ENCODE measurements at regions not wholly inside any gene's neighbourhood (a gene's known extent, or its start where the extent isn't known, plus 50 kb on each side); places are given as distances from the start of the nearest gene placed in this dataset.

- DNase-seq (ENCODE audit: low read depth in 1 of 2, low spot score in 1 of 2): no peak
- Histone ChIP-seq H3K27me3 (ENCODE audit: insufficient read depth, poor library complexity, severe bottlenecking) (no peaks in the 10 kb centered on the region), H3K4me3 (replicated peaks; ENCODE audit: insufficient read depth, low read length) (no peak overlapping the region), H3K27ac (replicated peaks) (no peak overlapping the region)
- TF ChIP-seq POLR2AphosphoS5 (IDR thresholded peaks at IDR 0.05; ENCODE audit: low read depth): no peak
- no peak for TF ChIP-seq REST (IDR thresholded peaks at IDR 0.05; ENCODE audit: insufficient replicate concordance, low read depth)
- no peak for TF ChIP-seq SPI1 (IDR thresholded peaks at IDR 0.05; ENCODE audit: borderline replicate concordance, low read depth)
- TF ChIP-seq CTCF (IDR thresholded peaks at IDR 0.05; ENCODE audit: insufficient read depth, low read length): no peak
- no peak for TF ChIP-seq GABPA (IDR thresholded peaks at IDR 0.05; ENCODE audit: low read depth)
These were observed 291.4 kb upstream of the ISL1 start for GRCh38 chr5:51091816-51092215.

- no peak for DNase-seq (ENCODE audit: low read depth in 1 of 2, low spot score in 1 of 2)
- no peak for TF ChIP-seq CTCF (IDR thresholded peaks at IDR 0.05; ENCODE audit: insufficient read depth, low read length)
- Histone ChIP-seq H3K27me3 (ENCODE audit: insufficient read depth, poor library complexity, severe bottlenecking) (no peaks in the 10 kb centered on the region), H3K4me3 (replicated peaks; ENCODE audit: insufficient read depth, low read length) (no peak overlapping the region), H3K27ac (replicated peaks) (no peak overlapping the region)
These were observed 287.8 kb upstream of the ISL1 start for GRCh38 chr5:51095486-51095885.

GRCh38 chr5:51096859-51097258, 286.4 kb upstream of the ISL1 start:
- no peaks in the 10 kb centered on the region for H3K27me3 ChIP-seq (ENCODE audit: insufficient read depth, poor library complexity, severe bottlenecking)
- no peak for TF ChIP-seq SPI1 (IDR thresholded peaks at IDR 0.05; ENCODE audit: borderline replicate concordance, low read depth)
- H3K27ac ChIP-seq (replicated peaks): no peak overlapping the region
- DNase-seq (ENCODE audit: low read depth in 1 of 2, low spot score in 1 of 2): no peak
- no peak overlapping the region for H3K4me3 ChIP-seq (replicated peaks; ENCODE audit: insufficient read depth, low read length)

- no peak for TF ChIP-seq POLR2AphosphoS5 (IDR thresholded peaks at IDR 0.05; ENCODE audit: low read depth)
- no peak for TF ChIP-seq GABPA (IDR thresholded peaks at IDR 0.05; ENCODE audit: low read depth)
- TF ChIP-seq CTCF (IDR thresholded peaks at IDR 0.05; ENCODE audit: insufficient read depth, low read length): no peak
- H3K27me3 ChIP-seq (ENCODE audit: insufficient read depth, poor library complexity, severe bottlenecking): no peaks in the 10 kb centered on the region
- no peak for DNase-seq (ENCODE audit: low read depth in 1 of 2, low spot score in 1 of 2)
- H3K27ac ChIP-seq (replicated peaks): no peak overlapping the region
- no peak overlapping the region for H3K4me3 ChIP-seq (replicated peaks; ENCODE audit: insufficient read depth, low read length)
These were observed 283.9 kb upstream of the ISL1 start for GRCh38 chr5:51099173-51099853.

GRCh38 chr5:51104556-51104955, 278.7 kb upstream of the ISL1 start:
- H3K27me3 ChIP-seq (ENCODE audit: insufficient read depth, poor library complexity, severe bottlenecking): no peaks in the 10 kb centered on the region
- no peak overlapping the region for H3K27ac ChIP-seq (replicated peaks)
- H3K4me3 ChIP-seq (replicated peaks; ENCODE audit: insufficient read depth, low read length): no peak overlapping the region
- TF ChIP-seq POLR2AphosphoS5 (IDR thresholded peaks at IDR 0.05; ENCODE audit: low read depth) (no peak), CTCF (IDR thresholded peaks at IDR 0.05; ENCODE audit: insufficient read depth, low read length) (no peak), REST (IDR thresholded peaks at IDR 0.05; ENCODE audit: insufficient replicate concordance, low read depth) (no peak), SPI1 (IDR thresholded peaks at IDR 0.05; ENCODE audit: borderline replicate concordance, low read depth) (no peak), GABPA (IDR thresholded peaks at IDR 0.05; ENCODE audit: low read depth) (no peak)
- no peak for DNase-seq (ENCODE audit: low read depth in 1 of 2, low spot score in 1 of 2)
